ENCODE measurements at regions not wholly inside any gene's neighbourhood (a gene's known extent, or its start where the extent isn't known, plus 50 kb on each side); places are given as distances from the start of the nearest gene placed in this dataset.

GRCh38 chr3:153753035-153753434 lies 368.2 kb upstream of the ARHGEF26 start:
- H3K27me3 ChIP-seq (replicated peaks; ENCODE audit: control insufficient read depth, insufficient read depth, low read length) = no peaks in the 10 kb centered on the region
- H3K4me3 ChIP-seq (ENCODE audit: low read depth, low read length) = no peak overlapping the region
- no peak overlapping the region for H3K27ac Mint-ChIP-seq (ENCODE audit: unreplicated experiment)
- H3K4me3 Mint-ChIP-seq (ENCODE audit: unreplicated experiment) = no peak overlapping the region
- BruUV-seq (replicated peaks) = no TSS peak
- ChIA-PET CTCF (no interaction called here), POLR2A (no interaction called here)
- no peaks in the 10 kb centered on the region for H3K36me3 Mint-ChIP-seq (ENCODE audit: insufficient read depth, unreplicated experiment)
- no peaks in the 10 kb centered on the region for H3K4me1 ChIP-seq
- no peaks in the 10 kb centered on the region for H3K9me3 Mint-ChIP-seq (ENCODE audit: unreplicated experiment)
- H3K36me3 ChIP-seq (ENCODE audit: control insufficient read depth, insufficient read depth, low read length) = no peaks in the 10 kb centered on the region
- no peaks in the 10 kb centered on the region for H3K27me3 Mint-ChIP-seq (ENCODE audit: insufficient read depth, unreplicated experiment)
- no peaks in the 10 kb centered on the region for H3K9me3 ChIP-seq
- intact Hi-C loops (cut with micrococcal nuclease; ENCODE audit: unreplicated experiment) = no loop called here
- no peaks in the 10 kb centered on the region for H3K4me1 Mint-ChIP-seq (ENCODE audit: low read depth, unreplicated experiment)
- no peak for DNase-seq
- no peak for TF ChIP-seq CTCF (IDR thresholded peaks at IDR 0.05; ENCODE audit: insufficient read depth in 1 of 2, low read depth in 1 of 2, low read length in 1 of 2, severe bottlenecking in 1 of 2, unreplicated experiment in 1 of 2)

- no peak for TF ChIP-seq CTCF (IDR thresholded peaks at IDR 0.05; ENCODE audit: insufficient read depth in 1 of 2, low read depth in 1 of 2, low read length in 1 of 2, severe bottlenecking in 1 of 2, unreplicated experiment in 1 of 2)
- CTCF ChIA-PET = no interaction called here
- intact Hi-C loops (cut with micrococcal nuclease; ENCODE audit: unreplicated experiment) = no loop called here
- Histone ChIP-seq H3K27me3 (replicated peaks; ENCODE audit: control insufficient read depth, insufficient read depth, low read length) (no peaks in the 10 kb centered on the region), H3K9me3 (no peaks in the 10 kb centered on the region), H3K4me3 (ENCODE audit: low read depth, low read length) (no peak overlapping the region), H3K4me1 (no peaks in the 10 kb centered on the region), H3K36me3 (ENCODE audit: control insufficient read depth, insufficient read depth, low read length) (no peaks in the 10 kb centered on the region)
- H3K27me3 Mint-ChIP-seq (ENCODE audit: insufficient read depth, unreplicated experiment) = no peaks in the 10 kb centered on the region
- H3K36me3 Mint-ChIP-seq (ENCODE audit: insufficient read depth, unreplicated experiment) = no peaks in the 10 kb centered on the region
- POLR2A ChIA-PET = no interaction called here
- H3K27ac Mint-ChIP-seq (ENCODE audit: unreplicated experiment) = no peak overlapping the region
- BruUV-seq (replicated peaks) = no TSS peak
- DNase-seq = no peak
- H3K4me1 Mint-ChIP-seq (ENCODE audit: low read depth, unreplicated experiment) = no peaks in the 10 kb centered on the region
- H3K9me3 Mint-ChIP-seq (ENCODE audit: unreplicated experiment) = no peaks in the 10 kb centered on the region
- H3K4me3 Mint-ChIP-seq (ENCODE audit: unreplicated experiment) = no peak overlapping the region
Observed at GRCh38 chr3:153756816-153757215, 364.4 kb upstream of the ARHGEF26 start.

GRCh38 chr3:153757839-153758238 lies 363.4 kb upstream of the ARHGEF26 start:
- no peak overlapping the region for H3K27ac Mint-ChIP-seq (ENCODE audit: unreplicated experiment)
- no peaks in the 10 kb centered on the region for H3K4me1 ChIP-seq
- H3K36me3 ChIP-seq (ENCODE audit: control insufficient read depth, insufficient read depth, low read length) = no peaks in the 10 kb centered on the region
- BruUV-seq (replicated peaks) = no TSS peak
- no peaks in the 10 kb centered on the region for H3K27me3 ChIP-seq (replicated peaks; ENCODE audit: control insufficient read depth, insufficient read depth, low read length)
- CTCF ChIA-PET = no interaction called here
- DNase-seq = no peak
- no peaks in the 10 kb centered on the region for H3K9me3 Mint-ChIP-seq (ENCODE audit: unreplicated experiment)
- no peak overlapping the region for H3K4me3 Mint-ChIP-seq (ENCODE audit: unreplicated experiment)
- H3K9me3 ChIP-seq = no peaks in the 10 kb centered on the region
- no peak overlapping the region for H3K4me3 ChIP-seq (ENCODE audit: low read depth, low read length)
- no peak for TF ChIP-seq CTCF (IDR thresholded peaks at IDR 0.05; ENCODE audit: insufficient read depth in 1 of 2, low read depth in 1 of 2, low read length in 1 of 2, severe bottlenecking in 1 of 2, unreplicated experiment in 1 of 2)
- intact Hi-C loops (cut with micrococcal nuclease; ENCODE audit: unreplicated experiment) = no loop called here
- H3K36me3 Mint-ChIP-seq (ENCODE audit: insufficient read depth, unreplicated experiment) = no peaks in the 10 kb centered on the region
- POLR2A ChIA-PET = no interaction called here
- H3K27me3 Mint-ChIP-seq (ENCODE audit: insufficient read depth, unreplicated experiment) = no peaks in the 10 kb centered on the region
- no peaks in the 10 kb centered on the region for H3K4me1 Mint-ChIP-seq (ENCODE audit: low read depth, unreplicated experiment)

Measured in Caco-2 (cell line).